ENCODE measurements at regions not wholly inside any gene's neighbourhood (a gene's known extent, or its start where the extent isn't known, plus 50 kb on each side); places are given as distances from the start of the nearest gene placed in this dataset.
A peak's percentile ranks its signal among the peaks of the same experiment; 100 is the strongest.

DNA sequence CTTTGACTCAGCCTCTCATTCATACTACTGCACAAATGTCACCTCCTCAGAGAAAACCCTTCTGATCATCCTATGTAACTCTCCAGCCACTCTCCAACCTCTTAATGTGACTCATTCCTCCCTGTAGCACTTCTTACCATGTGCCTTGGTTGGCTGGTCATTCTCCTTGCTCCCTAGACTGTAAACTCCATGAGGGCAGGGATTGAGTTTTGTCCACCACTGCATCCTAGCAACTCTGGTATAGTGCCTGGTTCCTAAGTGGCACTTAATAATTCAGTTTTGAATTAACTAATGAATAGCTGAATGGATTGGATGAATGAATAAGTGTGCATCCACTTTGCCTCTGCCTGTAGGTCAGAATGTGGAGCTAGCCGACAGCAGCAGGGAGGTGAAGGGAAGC lies 202.5 kb upstream of the HES1 start:
- DNase-seq (ENCODE audit: low read depth, low spot score) = no peak
- Mint-ChIP-seq H3K27me3 (ENCODE audit: low read depth) (no peaks in the 10 kb centered on the region), H3K9me3 (no peaks in the 10 kb centered on the region), H3K36me3 (ENCODE audit: low read depth) (no peaks in the 10 kb centered on the region), H3K4me1 (peaks cover 25% of the 10 kb centered on the region), H3K4me3 (no peak overlapping the region), H3K27ac (ENCODE audit: unreplicated experiment) (peak overlapping the region; percentile 59)
- TF ChIP-seq, protein P1, sequence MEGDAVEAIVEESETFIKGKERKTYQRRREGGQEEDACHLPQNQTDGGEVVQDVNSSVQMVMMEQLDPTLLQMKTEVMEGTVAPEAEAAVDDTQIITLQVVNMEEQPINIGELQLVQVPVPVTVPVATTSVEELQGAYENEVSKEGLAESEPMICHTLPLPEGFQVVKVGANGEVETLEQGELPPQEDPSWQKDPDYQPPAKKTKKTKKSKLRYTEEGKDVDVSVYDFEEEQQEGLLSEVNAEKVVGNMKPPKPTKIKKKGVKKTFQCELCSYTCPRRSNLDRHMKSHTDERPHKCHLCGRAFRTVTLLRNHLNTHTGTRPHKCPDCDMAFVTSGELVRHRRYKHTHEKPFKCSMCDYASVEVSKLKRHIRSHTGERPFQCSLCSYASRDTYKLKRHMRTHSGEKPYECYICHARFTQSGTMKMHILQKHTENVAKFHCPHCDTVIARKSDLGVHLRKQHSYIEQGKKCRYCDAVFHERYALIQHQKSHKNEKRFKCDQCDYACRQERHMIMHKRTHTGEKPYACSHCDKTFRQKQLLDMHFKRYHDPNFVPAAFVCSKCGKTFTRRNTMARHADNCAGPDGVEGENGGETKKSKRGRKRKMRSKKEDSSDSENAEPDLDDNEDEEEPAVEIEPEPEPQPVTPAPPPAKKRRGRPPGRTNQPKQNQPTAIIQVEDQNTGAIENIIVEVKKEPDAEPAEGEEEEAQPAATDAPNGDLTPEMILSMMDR (conservative IDR thresholded peaks at IDR 0.05) = no peak

- DNase-seq (ENCODE audit: low read depth, low spot score) = no peak
- Mint-ChIP-seq H3K27ac (ENCODE audit: unreplicated experiment) (no peak overlapping the region), H3K36me3 (ENCODE audit: low read depth) (no peaks in the 10 kb centered on the region), H3K4me3 (no peak overlapping the region), H3K4me1 (peaks cover 25% of the 10 kb centered on the region), H3K27me3 (ENCODE audit: low read depth) (no peaks in the 10 kb centered on the region), H3K9me3 (no peaks in the 10 kb centered on the region)
- TF ChIP-seq, protein P1 (conservative IDR thresholded peaks at IDR 0.05) = no peak
Measured at GRCh38 chr3:193935916-193936315, 200.0 kb upstream of the HES1 start.

GRCh38 chr3:193938613-193939012 lies 197.3 kb upstream of the HES1 start:
- Mint-ChIP-seq H3K4me3 (no peak overlapping the region), H3K27ac (ENCODE audit: unreplicated experiment) (peak overlapping the region; percentile 60), H3K9me3 (no peaks in the 10 kb centered on the region), H3K36me3 (ENCODE audit: low read depth) (no peaks in the 10 kb centered on the region), H3K4me1 (peaks cover 41% of the 10 kb centered on the region), H3K27me3 (ENCODE audit: low read depth) (peaks cover under 1% of the 10 kb centered on the region)
- DNase-seq (ENCODE audit: low read depth, low spot score) = no peak
- TF ChIP-seq, protein P1 (conservative IDR thresholded peaks at IDR 0.05) = no peak

DNA sequence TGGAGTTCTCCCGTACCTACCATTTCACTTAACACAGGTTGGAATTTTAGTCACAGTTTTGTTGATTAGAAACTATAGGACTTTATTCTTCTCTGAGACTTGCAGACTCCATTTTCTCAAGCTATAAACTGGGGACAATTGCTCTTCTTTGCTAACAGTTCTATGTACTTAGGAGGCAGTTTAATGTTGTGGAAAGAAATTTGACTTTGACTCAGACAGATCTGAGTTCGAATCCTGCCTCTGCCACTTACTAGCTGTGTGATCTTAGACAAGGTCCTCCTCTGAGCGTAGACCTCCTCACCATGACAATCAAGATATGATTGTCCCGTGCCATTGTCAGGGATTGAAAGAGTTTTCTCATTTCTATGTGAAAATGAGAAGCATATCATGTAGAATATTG lies 196.4 kb upstream of the HES1 start:
- Mint-ChIP-seq H3K9me3 (no peaks in the 10 kb centered on the region), H3K4me1 (peaks cover 50% of the 10 kb centered on the region), H3K27ac (ENCODE audit: unreplicated experiment) (no peak overlapping the region), H3K4me3 (no peak overlapping the region), H3K27me3 (ENCODE audit: low read depth) (peaks cover 9% of the 10 kb centered on the region), H3K36me3 (ENCODE audit: low read depth) (no peaks in the 10 kb centered on the region)
- TF ChIP-seq, protein P1 (conservative IDR thresholded peaks at IDR 0.05) = no peak
- no peak for DNase-seq (ENCODE audit: low read depth, low spot score)

GRCh38 chr3:193940526-193940925 lies 195.4 kb upstream of the HES1 start:
- no peak for DNase-seq (ENCODE audit: low read depth, low spot score)
- Mint-ChIP-seq H3K27me3 (ENCODE audit: low read depth) (peaks cover 14% of the 10 kb centered on the region), H3K4me3 (no peak overlapping the region), H3K36me3 (ENCODE audit: low read depth) (no peaks in the 10 kb centered on the region), H3K27ac (ENCODE audit: unreplicated experiment) (no peak overlapping the region), H3K4me1 (peaks cover 55% of the 10 kb centered on the region), H3K9me3 (no peaks in the 10 kb centered on the region)
- TF ChIP-seq, protein P1 (conservative IDR thresholded peaks at IDR 0.05) = no peak

DNA sequence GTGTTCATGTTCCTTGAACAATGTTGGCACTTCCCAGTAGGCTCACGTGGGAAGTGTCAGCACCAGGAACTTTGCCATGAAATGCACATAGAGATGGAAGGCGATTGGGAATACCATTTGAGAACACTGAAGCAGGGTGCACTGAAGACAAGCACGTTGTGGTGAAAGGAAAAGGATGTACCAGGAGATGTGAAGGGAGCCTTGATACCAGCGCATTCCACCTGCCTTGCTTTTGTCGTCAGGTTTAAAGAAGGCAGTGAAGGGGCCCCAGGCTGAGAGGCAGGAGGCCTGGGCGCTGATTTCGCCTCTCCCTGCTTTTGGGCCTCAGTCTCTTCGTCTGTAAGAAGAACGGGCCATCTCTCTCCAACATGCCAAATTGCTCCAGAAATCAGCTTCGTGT lies 194.5 kb upstream of the HES1 start:
- Mint-ChIP-seq H3K36me3 (ENCODE audit: low read depth) (no peaks in the 10 kb centered on the region), H3K4me1 (peaks cover 62% of the 10 kb centered on the region), H3K27me3 (ENCODE audit: low read depth) (peaks cover 21% of the 10 kb centered on the region), H3K4me3 (no peak overlapping the region), H3K27ac (ENCODE audit: unreplicated experiment) (no peak overlapping the region), H3K9me3 (no peaks in the 10 kb centered on the region)
- DNase-seq (ENCODE audit: low read depth, low spot score) = no peak
- TF ChIP-seq, protein P1 (conservative IDR thresholded peaks at IDR 0.05) = no peak

Data from neural crest cell (in vitro differentiated cells).